HCT116 (cell line): ENCODE measurements at regions not wholly inside any gene's neighbourhood (a gene's known extent, or its start where the extent isn't known, plus 50 kb on each side); places are given as distances from the start of the nearest gene placed in this dataset.

Experiments
- ATAC-seq: fragments of 200-7000 bp; cut with Tn5 transposase; 2 replicates; pipeline ENCODE4 v1.9.1; 2020; ENCODE audit warnings: mild to moderate bottlenecking, moderate library complexity
- BruUV-seq: library from RNA; stranded (reverse); fragments of 400-500 nt; replicated peaks from 2 replicates; lab custom pipeline; 2021; lab: Mats Ljungman, UMichigan
- CTCF ChIA-PET: fragments of 300-600 bp; sonication (Branson Sonifier 250); formaldehyde crosslinking; loops from one replicate; lab custom pipeline; 2021; ENCODE audit warnings: antibody characterized with exemption; lab: Charles Lee
- POLR2A ChIA-PET: fragments of 300-600, 350-600 bp; sonication (Branson Sonifier 250); formaldehyde crosslinking; loops from one replicate; lab custom pipeline; 2021; ENCODE audit warnings: antibody characterized with exemption; lab: Charles Lee
- RAD21 ChIA-PET, 2 experiments: fragments of 300-600 bp; sonication (Branson Sonifier 250); formaldehyde crosslinking; loops; one replicate each; lab custom pipeline; 2023; ENCODE audit warnings: low total read pairs in 2 of 2; ENCODE audit not compliant: uncharacterized antibody in 2 of 2, unreplicated experiment in 2 of 2, low non-redundant PET in 1 of 2; lab: Charles Lee
- DNase-seq: peaks from one replicate; pipeline ENCODE4 v3.0.0-alpha.2; 2010; ENCODE audit warnings: low read depth, low spot score
- H2AFZ ChIP-seq: fragments of 200-600 bp; shearing (Covaris generic), sonication (generic); 2 replicates; pipeline ENCODE4 v1.6.1; 2017; ENCODE audit warnings: low read depth, mixed run types, mixed read lengths, antibody characterized with exemption, low read length; ENCODE audit not compliant: poor library complexity, severe bottlenecking
- H3K27ac ChIP-seq: 2 replicates; pipeline ENCODE4 v1.5.1; 2012; ENCODE audit warnings: low read depth, low read length
- H3K27me3 ChIP-seq: fragments of 200-600 bp; sonication (generic); 2 replicates; pipeline ENCODE4 v1.6.1; 2016; ENCODE audit warnings: mixed run types, low read length, mixed read lengths; ENCODE audit not compliant: insufficient read depth
- H3K36me3 ChIP-seq, 2 experiments: fragments of 200-500 bp in 1 of 2; fragments of 200-600 bp in 1 of 2; sonication (Bioruptor generic) in 1 of 2; sonication (generic) in 1 of 2; 2 replicates each; pipeline versions ENCODE4 v1.5.1 to v1.6.1; 2014 to 2016; ENCODE audit warnings: low read length in 2 of 2, inconsistent platforms in 1 of 2, mixed read lengths in 1 of 2, mixed run types in 1 of 2; ENCODE audit not compliant: insufficient read depth in 2 of 2, control insufficient read depth in 1 of 2
- H3K4me1 ChIP-seq, 2 experiments: fragments of 200-600 bp in 1 of 2; sonication (generic) in 1 of 2; 2 replicates each; pipeline versions ENCODE4 v1.5.1 to v1.6.1; 2012 to 2017; ENCODE audit warnings: low read length in 2 of 2, inconsistent platforms in 1 of 2, mild to moderate bottlenecking in 1 of 2, mixed read lengths in 1 of 2, mixed run types in 1 of 2, moderate library complexity in 1 of 2; ENCODE audit not compliant: insufficient read depth in 2 of 2, control insufficient read depth in 1 of 2
- H3K4me2 ChIP-seq: fragments of 200-600 bp; sonication (generic); 2 replicates; pipeline ENCODE4 v1.6.1; 2017; ENCODE audit warnings: mixed run types, low read length, mixed read lengths
- H3K4me3 ChIP-seq, 2 experiments: fragments of 200-600 bp in 1 of 2; sonication (generic) in 1 of 2; replicated peaks in 1 of 2; 2 replicates each; pipeline ENCODE4 v1.5.1; 2011 to 2016; ENCODE audit warnings: low read length in 2 of 2, control low read depth in 1 of 2, low read depth in 1 of 2, mild to moderate bottlenecking in 1 of 2, mixed read lengths in 1 of 2, mixed run types in 1 of 2
- H3K79me2 ChIP-seq: fragments of 200-600 bp; sonication (generic); 2 replicates; pipeline ENCODE4 v1.6.1; 2017; ENCODE audit warnings: mild to moderate bottlenecking, mixed run types, low read length, moderate library complexity, mixed read lengths; ENCODE audit not compliant: insufficient read depth
- H3K9ac ChIP-seq: fragments of 200-600 bp; sonication (generic); 2 replicates; pipeline ENCODE4 v1.6.1; 2016; ENCODE audit warnings: low read length, mixed read lengths
- H3K9me2 ChIP-seq: fragments of 200-600 bp; sonication (generic), shearing (Covaris generic); 2 replicates; pipeline ENCODE4 v1.6.1; 2017; ENCODE audit warnings: mixed run types, mild to moderate bottlenecking, moderate library complexity; ENCODE audit not compliant: insufficient read depth
- H3K9me3 ChIP-seq, 2 experiments: fragments of 200-500 bp in 1 of 2; fragments of 200-600 bp in 1 of 2; sonication (Bioruptor generic) in 1 of 2; sonication (generic) in 1 of 2; 2 replicates each; pipeline ENCODE4 v1.6.1; 2014 to 2017; ENCODE audit warnings: low read length in 2 of 2, mixed read lengths in 2 of 2, inconsistent platforms in 1 of 2, low read depth in 1 of 2, mild to moderate bottlenecking in 1 of 2, mixed run types in 1 of 2, moderate library complexity in 1 of 2; ENCODE audit not compliant: control insufficient read depth in 1 of 2, insufficient read depth in 1 of 2
- H4K20me1 ChIP-seq: fragments of 200-600 bp; sonication (generic), shearing (Covaris generic); 2 replicates; pipeline ENCODE4 v1.6.1; 2017; ENCODE audit warnings: mixed run types, mild to moderate bottlenecking, moderate library complexity; ENCODE audit not compliant: insufficient read depth
- CBX3 ChIP-seq: IDR thresholded peaks from 2 replicates; pipeline ENCODE4 v1.6.1; 2012; ENCODE audit warnings: low read depth
- CEBPB ChIP-seq: IDR thresholded peaks from 2 replicates; pipeline ENCODE4 v1.6.1; 2012; ENCODE audit warnings: low read depth
- EGR1 ChIP-seq: IDR thresholded peaks from 2 replicates; pipeline ENCODE4 v1.6.1; 2012; ENCODE audit warnings: low read depth
- ELF1 ChIP-seq: IDR thresholded peaks from 2 replicates; pipeline ENCODE4 v1.6.1; 2012; ENCODE audit warnings: low read depth, borderline replicate concordance
- EZH2phosphoT487 ChIP-seq: fragments of 200-600 bp; IDR thresholded peaks from 2 replicates; pipeline ENCODE4 v1.6.1; 2018; ENCODE audit warnings: antibody characterized with exemption, borderline replicate concordance
- FOSL1 ChIP-seq: IDR thresholded peaks from 2 replicates; pipeline ENCODE4 v1.6.1; 2012; ENCODE audit warnings: low read depth
- JUND ChIP-seq: IDR thresholded peaks from 2 replicates; pipeline ENCODE4 v1.6.1; 2012
- MAX ChIP-seq: IDR thresholded peaks from 2 replicates; pipeline ENCODE4 v1.6.1; 2012
- POLR2A ChIP-seq: IDR thresholded peaks from 2 replicates; pipeline ENCODE4 v1.7.0; 2011; ENCODE audit warnings: borderline replicate concordance; ENCODE audit not compliant: insufficient read depth, insufficient read length; ENCODE audit errors: extremely low read depth
- POLR2AphosphoS5 ChIP-seq: IDR thresholded peaks from 2 replicates; pipeline ENCODE4 v1.6.1; 2011; ENCODE audit warnings: mild to moderate bottlenecking, low read depth, low read length, moderate library complexity
- RAD21 ChIP-seq: IDR thresholded peaks from 2 replicates; pipeline ENCODE4 v1.6.1; 2012; ENCODE audit warnings: low read depth, mild to moderate bottlenecking
- SP1 ChIP-seq: IDR thresholded peaks from 2 replicates; pipeline ENCODE4 v1.6.1; 2012; ENCODE audit warnings: low read depth
- TCF7L2 ChIP-seq: IDR thresholded peaks from 2 replicates; pipeline ENCODE4 v1.7.0; 2011; ENCODE audit warnings: borderline replicate concordance, inconsistent platforms; ENCODE audit not compliant: insufficient read depth, insufficient read length; ENCODE audit errors: extremely low read depth
- YY1 ChIP-seq: IDR thresholded peaks from 2 replicates; pipeline ENCODE4 v1.6.1; 2011; ENCODE audit warnings: low read length, low read depth, moderate library complexity, mild to moderate bottlenecking; ENCODE audit not compliant: insufficient replicate concordance; ENCODE audit errors: extremely low read depth
- ZFX ChIP-seq: fragments of 450-650 bp; IDR thresholded peaks from 2 replicates; pipeline ENCODE4 v1.6.1; 2017
- ZNF274 ChIP-seq: fragments of 200-500 bp; sonication (Bioruptor generic); IDR thresholded peaks from 2 replicates; pipeline ENCODE4 v1.6.1; 2014; ENCODE audit warnings: mild to moderate bottlenecking, low read depth, low read length, inconsistent platforms
- intact Hi-C: fragments of 100-400 bp; cut with micrococcal nuclease; formaldehyde crosslinking; loops from 2 replicates; pipeline ENCODE4 v1.10.0; 2022
- TF ChIP-seq, protein P1 (sequence below), 3 experiments: fragments of 200-600 bp in 1 of 3; sonication (generic) in 1 of 3; IDR thresholded peaks in 2 of 3; conservative IDR thresholded peaks in 1 of 3; 2 replicates each; pipeline ENCODE4 v1.5.1; 2012 to 2017; ENCODE audit warnings: low read depth in 2 of 3, low read length in 2 of 3, antibody characterized with exemption in 1 of 3, borderline replicate concordance in 1 of 3, control low read depth in 1 of 3, mild to moderate bottlenecking in 1 of 3, mixed read lengths in 1 of 3, mixed run types in 1 of 3, moderate library complexity in 1 of 3; ENCODE audit not compliant: insufficient read depth in 1 of 3
- TF ChIP-seq, protein P2 (sequence below): IDR thresholded peaks from 2 replicates; pipeline ENCODE4 v1.6.1; 2012

- DNase-seq (no peak), ATAC-seq (no peak)
- Histone ChIP-seq H3K36me3 (no peaks in the 10 kb centered on the region), H3K27me3 (peaks cover 14% of the 10 kb centered on the region; the same call in 1 of the 2 replicates), H3K4me2 (no peak overlapping the region), H3K9me2 (no peaks in the 10 kb centered on the region), H2AFZ (no peak overlapping the region), H3K4me1 (no peaks in the 10 kb centered on the region), H3K27ac (no peak overlapping the region), H3K79me2 (no peaks in the 10 kb centered on the region), H3K4me3 (no peak overlapping the region), H3K9ac (no peak overlapping the region), H3K9me3 (no peaks in the 10 kb centered on the region), H4K20me1 (no peaks in the 10 kb centered on the region)
- RAD21 ChIA-PET: no interaction called here
- TF ChIP-seq FOSL1 (no peak), YY1 (no peak), CEBPB (no peak), CBX3 (no peak), ELF1 (no peak), EZH2phosphoT487 (no peak), POLR2AphosphoS5 (no peak), ZFX (no peak), MAX (no peak), ZNF274 (no peak), TCF7L2 (no peak), RAD21 (no peak), POLR2A (no peak), EGR1 (no peak), JUND (no peak), SP1 (no peak)
- TF ChIP-seq, protein P1, sequence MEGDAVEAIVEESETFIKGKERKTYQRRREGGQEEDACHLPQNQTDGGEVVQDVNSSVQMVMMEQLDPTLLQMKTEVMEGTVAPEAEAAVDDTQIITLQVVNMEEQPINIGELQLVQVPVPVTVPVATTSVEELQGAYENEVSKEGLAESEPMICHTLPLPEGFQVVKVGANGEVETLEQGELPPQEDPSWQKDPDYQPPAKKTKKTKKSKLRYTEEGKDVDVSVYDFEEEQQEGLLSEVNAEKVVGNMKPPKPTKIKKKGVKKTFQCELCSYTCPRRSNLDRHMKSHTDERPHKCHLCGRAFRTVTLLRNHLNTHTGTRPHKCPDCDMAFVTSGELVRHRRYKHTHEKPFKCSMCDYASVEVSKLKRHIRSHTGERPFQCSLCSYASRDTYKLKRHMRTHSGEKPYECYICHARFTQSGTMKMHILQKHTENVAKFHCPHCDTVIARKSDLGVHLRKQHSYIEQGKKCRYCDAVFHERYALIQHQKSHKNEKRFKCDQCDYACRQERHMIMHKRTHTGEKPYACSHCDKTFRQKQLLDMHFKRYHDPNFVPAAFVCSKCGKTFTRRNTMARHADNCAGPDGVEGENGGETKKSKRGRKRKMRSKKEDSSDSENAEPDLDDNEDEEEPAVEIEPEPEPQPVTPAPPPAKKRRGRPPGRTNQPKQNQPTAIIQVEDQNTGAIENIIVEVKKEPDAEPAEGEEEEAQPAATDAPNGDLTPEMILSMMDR (IDR thresholded peaks at IDR 0.05 in 2 of 3, conservative IDR thresholded peaks at IDR 0.05 in 1 of 3; ENCODE audit: borderline replicate concordance in 1 of 3, insufficient read depth in 1 of 3, low read depth in 2 of 3, low read length in 2 of 3): no peak
- TF ChIP-seq, protein P2, sequence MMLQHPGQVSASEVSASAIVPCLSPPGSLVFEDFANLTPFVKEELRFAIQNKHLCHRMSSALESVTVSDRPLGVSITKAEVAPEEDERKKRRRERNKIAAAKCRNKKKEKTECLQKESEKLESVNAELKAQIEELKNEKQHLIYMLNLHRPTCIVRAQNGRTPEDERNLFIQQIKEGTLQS: no peak
- POLR2A ChIA-PET: no interaction called here
- CTCF ChIA-PET: interaction anchor here (9.0 kb wide), 1 partner anchor 13 kb away, joined by 92 read pairs; no protein-coding TSS in a partner anchor
- intact Hi-C loops: no loop called here
- no TSS peak for BruUV-seq
These were observed 54.5 kb upstream of the PDZD8 start for GRCh38 chr10:117429643-117430265.
